GM04503 (cell line): ENCODE measurements at regions not wholly inside any gene's neighbourhood (a gene's known extent, or its start where the extent isn't known, plus 50 kb on each side); places are given as distances from the start of the nearest gene placed in this dataset.

Experiments used
- DNase-seq: peaks from one replicate; pipeline ENCODE4 v3.0.0-alpha.2; 2012; ENCODE audit warnings: low read depth

GRCh38 chr11:134908583-134908982, 496.5 kb upstream of the B3GAT1 start:
- DNase-seq, result no peak

GRCh38 chr11:134907636-134908035, 495.6 kb upstream of the B3GAT1 start:
- DNase-seq, result no peak

- no peak for DNase-seq
Observed at GRCh38 chr11:134906356-134906955, 494.4 kb upstream of the B3GAT1 start.

GRCh38 chr11:134905928-134906327, 493.9 kb upstream of the B3GAT1 start:
- DNase-seq, result no peak

- no peak for DNase-seq
Observed at GRCh38 chr11:134905517-134905916, 493.5 kb upstream of the B3GAT1 start.

GRCh38 chr11:134904103-134904790, 492.2 kb upstream of the B3GAT1 start:
- DNase-seq, result no peak

GRCh38 chr11:134901955-134902918, 490.2 kb upstream of the B3GAT1 start:
- no peak for DNase-seq

GRCh38 chr11:134901542-134901941, 489.5 kb upstream of the B3GAT1 start:
- no peak for DNase-seq

DNA sequence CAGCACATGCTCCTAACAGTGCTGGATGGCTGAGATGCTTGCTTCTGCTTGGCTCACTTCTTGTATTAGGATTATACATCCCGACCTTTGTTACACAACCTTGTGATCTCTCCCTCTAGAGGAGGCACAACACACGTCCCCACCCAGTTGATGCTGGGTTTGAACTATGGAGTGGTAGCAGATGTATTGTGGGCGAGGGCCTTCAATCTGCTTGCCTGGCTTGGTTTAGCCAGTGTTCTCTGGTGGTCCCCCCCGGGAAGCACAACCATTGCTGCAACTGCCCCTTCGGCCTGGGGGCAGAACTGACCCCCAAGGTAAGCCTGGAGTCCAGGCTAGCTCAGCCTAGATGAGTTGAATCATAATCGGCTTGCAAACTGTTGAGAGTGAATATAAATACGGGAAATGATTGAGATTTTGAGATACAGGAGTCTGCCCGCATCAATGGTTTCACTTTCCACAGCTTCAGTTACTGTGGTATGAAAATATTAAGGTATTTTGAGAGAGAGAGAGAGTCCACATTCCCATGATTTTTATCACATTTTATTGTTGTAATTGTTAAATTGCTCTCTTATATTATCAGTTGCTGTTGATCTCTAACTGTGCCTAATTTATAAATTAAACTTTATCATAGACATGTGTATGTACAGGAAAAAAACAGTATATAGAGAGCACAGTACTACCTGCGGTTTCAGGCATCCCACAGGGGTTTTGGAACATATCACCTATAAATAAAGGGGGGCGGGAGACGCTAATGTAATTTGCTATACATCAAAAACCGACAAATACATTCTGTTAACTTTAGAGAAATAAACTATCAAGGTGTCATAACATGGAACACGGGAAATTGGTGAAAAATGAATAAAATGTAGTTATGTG, 482.0 kb upstream of the B3GAT1 start:
- DNase-seq, result no peak

GRCh38 chr11:134890446-134890845, 478.4 kb upstream of the B3GAT1 start:
- no peak for DNase-seq

GRCh38 chr11:134889832-134890231, 477.8 kb upstream of the B3GAT1 start:
- no peak for DNase-seq

DNA sequence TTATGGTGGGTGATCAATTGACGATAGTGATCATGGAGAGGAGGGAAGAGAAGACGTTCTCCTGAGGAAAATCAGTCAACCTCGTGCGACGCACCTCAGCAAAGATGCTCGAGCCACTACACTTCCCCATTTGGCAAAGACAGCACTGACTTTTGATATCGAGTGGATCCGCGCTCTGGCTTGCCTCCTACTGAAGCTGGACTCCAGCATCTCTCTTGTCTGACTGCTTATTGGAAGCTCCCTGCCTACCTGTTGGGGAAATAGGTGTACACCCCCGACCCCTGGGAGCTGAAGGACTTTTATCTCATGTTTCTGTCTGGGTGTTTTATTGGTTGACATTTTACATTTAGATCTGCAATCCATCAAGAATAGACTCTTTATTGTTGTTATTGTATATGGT, 476.8 kb upstream of the B3GAT1 start:
- no peak for DNase-seq

- no peak for DNase-seq
Observed at GRCh38 chr11:134887896-134888295, 475.9 kb upstream of the B3GAT1 start.

- DNase-seq, result no peak
Observed at GRCh38 chr11:134883484-134883883, 471.4 kb upstream of the B3GAT1 start.

- DNase-seq, result no peak
Observed at GRCh38 chr11:134882671-134883297, 470.7 kb upstream of the B3GAT1 start.

DNA sequence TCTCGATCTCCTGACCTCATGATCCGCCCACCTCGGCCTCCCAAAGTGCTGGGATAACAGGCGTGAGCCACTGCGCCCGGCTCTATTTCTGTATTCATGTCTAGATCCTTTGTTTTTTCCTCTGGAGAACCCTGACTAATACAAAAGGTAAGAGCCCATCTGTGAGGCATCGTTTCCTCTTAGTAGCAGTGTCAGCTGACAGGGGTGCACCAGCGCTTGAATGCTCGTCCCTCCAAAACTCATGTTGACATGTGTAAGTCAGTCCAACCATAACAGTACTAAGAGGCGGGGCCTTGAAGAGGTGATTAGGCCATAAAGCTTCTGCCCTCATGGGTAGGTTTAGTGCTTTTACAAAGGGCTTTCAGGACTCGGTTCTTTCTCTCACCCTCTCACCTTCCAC, 470.1 kb upstream of the B3GAT1 start:
- DNase-seq, result no peak

- no peak for DNase-seq
Observed at GRCh38 chr11:134880788-134881187, 468.7 kb upstream of the B3GAT1 start.

DNA sequence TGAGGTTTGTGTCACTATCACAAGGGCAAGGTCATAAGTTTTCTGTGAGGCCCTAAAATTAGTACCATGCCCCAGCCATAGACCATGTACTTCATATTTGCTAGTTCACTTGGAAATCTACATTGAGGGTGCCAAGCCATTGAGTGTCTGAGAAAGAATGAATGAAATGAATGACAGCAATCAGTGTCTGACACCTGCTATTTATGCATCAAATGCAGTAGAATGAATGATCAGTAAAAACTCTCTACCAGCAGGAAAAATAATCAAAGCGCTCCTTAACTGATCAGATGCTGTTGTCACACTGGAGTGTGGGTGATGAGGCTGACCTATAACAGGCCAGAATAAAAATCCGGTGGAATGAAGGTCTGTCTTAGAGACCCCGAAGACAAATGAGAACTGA, 467.9 kb upstream of the B3GAT1 start:
- DNase-seq, result no peak

DNA sequence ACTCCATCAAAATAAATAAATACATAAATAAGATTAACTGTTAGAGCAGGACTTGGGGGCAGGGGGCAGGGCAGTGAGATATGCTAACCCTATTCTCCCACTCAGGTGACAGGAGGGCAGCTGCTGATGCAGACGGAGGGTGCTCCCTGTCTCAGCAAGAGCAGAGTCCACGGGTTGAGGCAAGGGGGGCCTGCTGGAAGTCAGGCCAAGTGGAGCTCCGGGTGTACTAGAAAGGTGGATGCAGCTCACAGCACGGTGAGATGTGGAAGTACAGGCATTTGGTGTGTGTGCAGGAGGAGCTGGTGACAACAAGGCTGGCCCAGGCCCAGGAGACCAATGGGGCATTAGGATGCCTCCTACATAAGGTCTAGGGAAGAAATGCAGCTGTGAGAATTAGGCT, 467.3 kb upstream of the B3GAT1 start:
- no peak for DNase-seq

DNA sequence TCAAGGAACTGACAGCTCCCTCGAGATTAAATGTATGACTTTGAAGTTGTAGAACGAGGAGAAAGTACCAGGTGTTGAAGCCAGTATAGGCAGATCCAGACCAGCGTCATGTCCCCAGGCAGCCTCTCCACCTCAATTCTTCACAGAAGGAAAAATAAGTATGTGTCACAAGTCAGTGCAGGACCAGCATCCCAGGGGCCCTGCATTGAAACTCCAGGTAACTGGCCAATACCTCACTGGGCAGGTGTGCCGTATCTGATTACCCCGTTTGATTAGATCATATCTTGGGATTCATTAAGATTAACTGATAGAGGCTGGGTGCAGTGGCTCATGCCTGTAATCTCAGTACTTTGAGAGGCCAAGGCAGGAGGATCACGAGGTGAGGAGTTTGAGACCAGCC, 466.7 kb upstream of the B3GAT1 start:
- DNase-seq, result no peak

- DNase-seq, result no peak
Observed at GRCh38 chr11:134876226-134876625, 464.2 kb upstream of the B3GAT1 start.
